ENCODE measurements at regions not wholly inside any gene's neighbourhood (a gene's known extent, or its start where the extent isn't known, plus 50 kb on each side); places are given as distances from the start of the nearest gene placed in this dataset.

DNA sequence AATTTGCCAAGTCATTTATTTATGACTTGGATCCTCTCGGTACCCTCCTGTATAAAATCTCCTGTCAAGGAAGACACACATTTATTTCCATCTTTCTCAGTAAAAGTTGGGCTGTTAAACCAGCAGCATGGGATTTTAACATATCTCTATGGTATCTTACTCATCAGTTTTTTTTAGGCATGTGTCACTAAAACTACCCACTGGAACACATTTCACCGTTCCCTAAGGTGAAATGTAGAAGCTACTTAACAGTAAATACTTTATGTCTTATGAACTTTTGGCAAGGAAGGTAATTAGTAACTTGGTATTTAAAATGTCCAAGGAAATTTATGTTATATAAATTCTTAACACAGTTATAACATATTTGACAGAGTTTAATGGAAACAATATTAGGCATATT lies 152.5 kb upstream of the HDAC9 start:
- Histone ChIP-seq H3K27ac (ENCODE audit: low read depth in 2 of 2, low read length in 2 of 2) (no peak overlapping the region), H3K4me1 (ENCODE audit: control insufficient read depth in 2 of 3, insufficient read depth in 2 of 3, low read depth in 1 of 3, low read length in 3 of 3) (no peaks in the 10 kb centered on the region), H3K27me3 (ENCODE audit: control insufficient read depth, insufficient read depth, low read length) (no peaks in the 10 kb centered on the region), H3K9ac (ENCODE audit: low read length in 3 of 3) (no peak overlapping the region), H3K4me3 (ENCODE audit: low read length in 3 of 3) (no peak overlapping the region), H3K36me3 (ENCODE audit: control insufficient read depth in 2 of 3, insufficient read depth in 3 of 3, low read length in 3 of 3) (no peaks in the 10 kb centered on the region), H3K9me3 (ENCODE audit: control insufficient read depth in 2 of 3, insufficient read depth in 1 of 3, low read length in 3 of 3) (no peaks in the 10 kb centered on the region)
- intact Hi-C loops (cut with DNase I): no loop called here
- DNase-seq (no peak), FAIRE-seq (no peak)
- TF ChIP-seq, protein P1, sequence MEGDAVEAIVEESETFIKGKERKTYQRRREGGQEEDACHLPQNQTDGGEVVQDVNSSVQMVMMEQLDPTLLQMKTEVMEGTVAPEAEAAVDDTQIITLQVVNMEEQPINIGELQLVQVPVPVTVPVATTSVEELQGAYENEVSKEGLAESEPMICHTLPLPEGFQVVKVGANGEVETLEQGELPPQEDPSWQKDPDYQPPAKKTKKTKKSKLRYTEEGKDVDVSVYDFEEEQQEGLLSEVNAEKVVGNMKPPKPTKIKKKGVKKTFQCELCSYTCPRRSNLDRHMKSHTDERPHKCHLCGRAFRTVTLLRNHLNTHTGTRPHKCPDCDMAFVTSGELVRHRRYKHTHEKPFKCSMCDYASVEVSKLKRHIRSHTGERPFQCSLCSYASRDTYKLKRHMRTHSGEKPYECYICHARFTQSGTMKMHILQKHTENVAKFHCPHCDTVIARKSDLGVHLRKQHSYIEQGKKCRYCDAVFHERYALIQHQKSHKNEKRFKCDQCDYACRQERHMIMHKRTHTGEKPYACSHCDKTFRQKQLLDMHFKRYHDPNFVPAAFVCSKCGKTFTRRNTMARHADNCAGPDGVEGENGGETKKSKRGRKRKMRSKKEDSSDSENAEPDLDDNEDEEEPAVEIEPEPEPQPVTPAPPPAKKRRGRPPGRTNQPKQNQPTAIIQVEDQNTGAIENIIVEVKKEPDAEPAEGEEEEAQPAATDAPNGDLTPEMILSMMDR (IDR thresholded peaks at IDR 0.05; ENCODE audit: borderline replicate concordance, extremely low read depth, insufficient read depth): no peak

DNA sequence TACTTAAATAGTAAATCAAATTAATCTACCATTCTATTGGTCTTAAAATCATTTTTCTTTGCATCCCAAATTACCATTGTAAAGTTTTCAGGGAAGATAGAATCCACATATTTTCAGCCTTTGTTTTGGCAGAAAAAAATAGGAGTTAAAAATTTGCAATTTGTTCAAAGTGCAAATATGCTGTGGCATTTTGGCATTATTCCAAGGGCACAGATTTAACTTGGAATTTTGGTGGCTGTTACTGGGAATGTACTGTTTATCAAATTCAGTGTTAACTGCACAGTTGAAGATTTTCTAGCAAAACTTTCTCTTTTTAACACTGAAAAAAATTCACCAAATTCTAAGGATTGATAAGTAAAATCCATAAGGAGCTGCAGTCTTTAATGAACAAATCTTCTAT lies 151.0 kb upstream of the HDAC9 start:
- H3K27ac ChIP-seq (ENCODE audit: low read depth in 2 of 2, low read length in 2 of 2): no peak overlapping the region
- intact Hi-C loops (cut with DNase I): no loop called here
- H3K9ac ChIP-seq (ENCODE audit: low read length in 3 of 3): no peak overlapping the region
- TF ChIP-seq, protein P1 (IDR thresholded peaks at IDR 0.05; ENCODE audit: borderline replicate concordance, extremely low read depth, insufficient read depth): no peak
- no peaks in the 10 kb centered on the region for H3K9me3 ChIP-seq (ENCODE audit: control insufficient read depth in 2 of 3, insufficient read depth in 1 of 3, low read length in 3 of 3)
- no peaks in the 10 kb centered on the region for H3K36me3 ChIP-seq (ENCODE audit: control insufficient read depth in 2 of 3, insufficient read depth in 3 of 3, low read length in 3 of 3)
- DNase-seq (no peak), FAIRE-seq (no peak)
- no peak overlapping the region for H3K4me3 ChIP-seq (ENCODE audit: low read length in 3 of 3)
- H3K27me3 ChIP-seq (ENCODE audit: control insufficient read depth, insufficient read depth, low read length): no peaks in the 10 kb centered on the region
- H3K4me1 ChIP-seq (ENCODE audit: control insufficient read depth in 2 of 3, insufficient read depth in 2 of 3, low read depth in 1 of 3, low read length in 3 of 3): no peaks in the 10 kb centered on the region

DNA sequence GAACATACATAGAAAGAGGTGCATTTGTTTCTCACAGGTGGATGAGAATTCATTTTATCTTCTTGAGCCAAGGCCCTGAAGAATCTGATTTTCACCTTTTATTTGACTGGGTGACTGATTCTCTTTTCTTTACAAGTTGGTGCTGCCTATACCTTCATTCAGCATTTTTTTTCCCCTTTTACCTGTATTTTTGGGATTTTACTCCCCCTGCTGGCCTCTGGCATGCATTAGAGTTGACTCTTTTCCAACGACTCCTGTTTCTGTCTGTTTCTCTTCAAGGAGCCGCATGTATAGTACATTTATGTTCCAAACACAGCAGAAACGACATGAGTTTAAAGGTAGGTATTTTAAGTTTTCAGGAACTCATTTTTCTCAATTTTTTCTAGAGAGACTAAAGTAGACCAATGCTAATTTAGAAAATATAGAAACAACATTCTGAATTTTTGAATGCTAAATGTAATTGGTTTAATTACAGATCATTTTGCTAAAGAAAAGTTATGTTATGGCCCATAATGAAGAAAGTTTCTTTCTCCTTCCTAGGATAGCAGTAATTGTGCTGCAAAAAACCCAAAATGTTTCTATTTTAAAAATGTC lies 149.8 kb upstream of the HDAC9 start:
- Histone ChIP-seq H3K9me3 (ENCODE audit: control insufficient read depth in 2 of 3, insufficient read depth in 1 of 3, low read length in 3 of 3) (no peaks in the 10 kb centered on the region), H3K9ac (ENCODE audit: low read length in 3 of 3) (no peak overlapping the region), H3K4me1 (ENCODE audit: control insufficient read depth in 2 of 3, insufficient read depth in 2 of 3, low read depth in 1 of 3, low read length in 3 of 3) (no peaks in the 10 kb centered on the region), H3K27ac (ENCODE audit: low read depth in 2 of 2, low read length in 2 of 2) (no peak overlapping the region), H3K27me3 (ENCODE audit: control insufficient read depth, insufficient read depth, low read length) (no peaks in the 10 kb centered on the region), H3K4me3 (ENCODE audit: low read length in 3 of 3) (no peak overlapping the region), H3K36me3 (ENCODE audit: control insufficient read depth in 2 of 3, insufficient read depth in 3 of 3, low read length in 3 of 3) (no peaks in the 10 kb centered on the region)
- intact Hi-C loops (cut with DNase I): no loop called here
- TF ChIP-seq, protein P1 (IDR thresholded peaks at IDR 0.05; ENCODE audit: borderline replicate concordance, extremely low read depth, insufficient read depth): peak; percentile 63
- FAIRE-seq (no peak), DNase-seq (peak in 4 of 5 donors; percentile 53 to 87 (median 74))

DNA sequence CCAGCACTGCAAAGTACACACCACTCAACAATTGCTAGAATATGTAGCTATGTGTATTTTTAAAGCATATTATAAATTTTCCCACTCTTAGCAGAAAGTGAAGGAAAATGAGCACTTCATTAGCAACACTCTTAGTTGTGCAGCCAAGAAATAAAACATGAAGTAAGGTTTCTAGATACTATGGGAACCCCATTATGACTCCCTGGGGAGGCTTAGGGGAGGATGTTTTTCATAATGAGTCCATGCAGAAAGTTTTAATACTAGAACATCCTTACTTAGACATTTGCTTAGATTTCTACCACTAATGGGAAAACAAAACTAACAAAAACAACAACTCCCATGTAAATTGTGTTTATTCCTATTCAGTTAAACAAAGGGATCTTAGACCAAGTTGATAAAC lies 148.4 kb upstream of the HDAC9 start:
- Histone ChIP-seq H3K27ac (ENCODE audit: low read depth in 2 of 2, low read length in 2 of 2) (no peak overlapping the region), H3K9ac (ENCODE audit: low read length in 3 of 3) (no peak overlapping the region), H3K36me3 (ENCODE audit: control insufficient read depth in 2 of 3, insufficient read depth in 3 of 3, low read length in 3 of 3) (no peaks in the 10 kb centered on the region), H3K4me3 (ENCODE audit: low read length in 3 of 3) (no peak overlapping the region), H3K4me1 (ENCODE audit: control insufficient read depth in 2 of 3, insufficient read depth in 2 of 3, low read depth in 1 of 3, low read length in 3 of 3) (no peaks in the 10 kb centered on the region), H3K27me3 (ENCODE audit: control insufficient read depth, insufficient read depth, low read length) (no peaks in the 10 kb centered on the region), H3K9me3 (ENCODE audit: control insufficient read depth in 2 of 3, insufficient read depth in 1 of 3, low read length in 3 of 3) (no peaks in the 10 kb centered on the region)
- TF ChIP-seq, protein P1 (IDR thresholded peaks at IDR 0.05; ENCODE audit: borderline replicate concordance, extremely low read depth, insufficient read depth): no peak
- no peak for FAIRE-seq
- intact Hi-C loops (cut with DNase I): no loop called here
- DNase-seq: peak in 1 of 5 donors; percentile 37

All from kidney (tissue), 13 donors.